GM18520 (cell line): ENCODE measurements at regions not wholly inside any gene's neighbourhood (a gene's known extent, or its start where the extent isn't known, plus 50 kb on each side); places are given as distances from the start of the nearest gene placed in this dataset.

Experiments used
- ATAC-seq: cut with Tn5 transposase; IDR thresholded peaks from one replicate; pipeline ENCODE4 v1.9.1; 2021; ENCODE audit not compliant: unreplicated experiment

- ATAC-seq: no peak
Observed at GRCh38 chr7:132672200-132672990, 96.1 kb upstream of the PLXNA4 start.

- ATAC-seq: no peak
Observed at GRCh38 chr7:132666774-132667172, 90.5 kb upstream of the PLXNA4 start.

DNA sequence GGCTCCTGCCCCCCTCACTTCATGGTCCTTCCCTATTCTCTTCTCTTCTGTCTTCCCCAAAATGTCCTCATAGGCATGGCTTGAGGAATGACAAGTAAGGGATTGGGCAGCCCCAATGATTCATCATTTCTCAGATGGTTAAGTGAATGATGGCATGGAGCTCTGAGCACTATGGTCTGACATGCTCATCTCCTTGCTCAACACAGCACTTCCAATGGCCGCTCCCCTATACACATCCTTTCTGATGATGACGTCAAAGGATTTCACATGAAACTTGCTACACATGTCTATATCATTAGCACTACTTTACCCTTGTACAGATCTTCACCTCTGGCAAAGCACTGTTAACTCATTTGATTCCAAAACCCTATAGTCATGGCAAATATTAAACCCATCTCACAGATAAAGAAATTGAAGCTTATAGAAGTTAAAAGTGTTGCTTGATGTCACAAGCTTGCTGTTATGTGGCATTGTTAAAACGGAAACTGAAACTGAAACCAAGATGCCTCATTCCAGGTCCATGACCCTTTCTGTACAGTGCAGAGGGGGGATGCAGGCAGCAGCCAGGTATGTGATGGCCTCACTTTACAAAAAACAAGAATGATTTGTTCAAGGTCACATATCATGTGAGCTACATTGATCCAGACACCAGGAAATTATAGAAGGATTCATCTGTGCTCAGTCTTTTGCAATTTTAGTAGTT lies 90.0 kb upstream of the PLXNA4 start:
- ATAC-seq: no peak

- ATAC-seq: no peak
Observed at GRCh38 chr7:132656846-132657776, 80.8 kb upstream of the PLXNA4 start.

GRCh38 chr7:132656341-132656740 lies 80.1 kb upstream of the PLXNA4 start:
- ATAC-seq: no peak

DNA sequence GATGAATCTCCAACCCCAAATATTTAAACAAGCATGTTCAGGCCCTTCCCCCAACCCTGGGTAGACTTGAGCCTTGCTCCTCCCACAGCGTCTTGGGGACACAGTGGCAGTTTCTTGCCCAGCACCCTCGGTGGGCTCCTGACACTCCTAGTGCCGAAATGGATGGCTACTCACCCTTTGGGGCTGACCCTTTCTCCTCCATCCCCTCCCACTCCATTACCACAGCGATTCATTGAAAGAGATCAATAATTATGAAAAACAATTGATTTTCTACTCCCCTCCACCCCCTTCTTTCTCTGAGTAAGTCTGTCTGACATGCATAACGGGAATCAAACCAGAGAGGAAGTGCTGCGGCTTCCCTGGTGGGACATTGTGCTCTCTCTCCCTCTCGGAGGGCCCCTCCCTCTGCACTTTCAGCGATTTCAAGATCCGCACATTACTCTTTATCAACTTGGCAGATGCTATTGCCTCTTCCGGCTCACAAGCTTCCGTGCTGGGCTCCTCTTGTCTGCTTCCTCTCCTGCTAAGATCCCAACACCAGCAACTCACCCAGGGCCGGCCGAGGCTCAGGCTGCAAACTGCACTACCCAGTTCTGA lies 79.0 kb upstream of the PLXNA4 start:
- no peak for ATAC-seq

DNA sequence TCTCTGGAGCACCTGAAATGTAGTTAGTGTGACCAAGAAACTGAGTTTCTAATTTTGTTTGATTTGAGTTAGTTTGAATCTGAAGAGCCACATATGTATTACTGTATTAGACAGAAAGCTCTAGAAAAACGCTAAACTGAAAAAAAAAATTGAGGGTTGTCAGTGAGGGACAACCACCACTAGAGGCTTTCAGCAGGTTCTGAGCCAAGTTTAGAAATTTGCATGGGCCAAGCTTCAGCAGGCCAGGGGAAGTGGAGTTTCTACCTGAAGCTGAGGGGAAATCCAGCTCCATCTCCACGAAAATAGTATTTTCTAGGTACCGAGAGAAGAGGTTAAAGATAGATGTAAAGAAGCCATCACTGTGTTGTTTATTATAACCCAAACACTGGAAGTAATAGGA lies 77.9 kb upstream of the PLXNA4 start:
- peak; percentile 44 for ATAC-seq

GRCh38 chr7:132653366-132653930 lies 77.2 kb upstream of the PLXNA4 start:
- no peak for ATAC-seq

GRCh38 chr7:132652507-132652906 lies 76.2 kb upstream of the PLXNA4 start:
- ATAC-seq: no peak

- no peak for ATAC-seq
Observed at GRCh38 chr7:132650498-132650897, 74.2 kb upstream of the PLXNA4 start.

DNA sequence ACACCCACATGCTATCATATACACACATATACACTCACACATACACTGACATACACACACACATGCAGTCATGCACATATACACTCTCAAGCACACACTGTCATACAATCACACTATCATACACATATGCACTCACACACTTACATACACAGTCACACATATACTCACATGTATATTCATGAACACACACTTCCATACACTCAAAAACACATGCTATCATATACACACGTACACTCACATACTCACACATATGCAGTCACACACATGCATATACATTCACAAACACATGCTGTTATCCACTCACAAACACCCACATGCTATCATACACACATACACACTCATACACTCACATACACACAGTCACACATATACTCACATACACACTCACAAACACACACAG lies 71.0 kb upstream of the PLXNA4 start:
- no peak for ATAC-seq

DNA sequence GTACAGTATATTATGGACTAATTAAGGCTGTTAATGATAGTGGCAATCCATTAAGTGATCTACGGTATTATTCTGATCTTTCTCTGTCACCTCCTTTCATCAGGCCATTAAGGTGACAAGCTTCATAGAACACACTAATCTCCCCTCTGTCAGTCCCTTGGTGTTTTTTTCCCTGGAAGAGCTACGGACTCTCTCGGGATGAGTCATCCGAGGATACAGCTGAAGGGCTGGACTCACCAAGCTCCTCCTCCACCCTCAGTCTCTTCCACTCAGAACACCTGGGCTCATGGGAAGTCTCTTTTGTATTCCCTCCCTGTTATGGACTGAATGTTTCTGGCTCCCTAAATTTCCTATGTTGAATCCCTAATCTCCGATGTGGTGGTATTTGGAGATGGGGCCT lies 69.8 kb upstream of the PLXNA4 start:
- ATAC-seq: no peak

DNA sequence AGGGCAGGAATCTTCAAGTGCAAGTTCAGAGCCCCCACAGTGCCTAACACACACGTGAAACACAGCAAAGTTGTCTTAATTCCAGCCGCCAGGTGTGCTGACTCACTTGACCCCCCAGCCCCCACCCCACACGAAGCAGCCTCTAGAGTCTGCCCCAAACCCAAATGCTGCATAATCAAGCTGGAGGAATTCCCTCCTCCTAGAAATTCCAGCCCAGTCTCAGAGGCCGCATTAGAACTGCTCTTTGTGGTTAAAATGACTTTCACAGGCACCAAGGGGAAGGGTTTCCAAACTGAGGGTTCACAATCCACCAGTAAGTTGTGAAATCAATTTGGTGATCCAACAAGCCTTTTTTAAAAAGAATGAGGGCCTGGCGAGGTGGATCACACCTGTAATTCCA lies 67.0 kb upstream of the PLXNA4 start:
- ATAC-seq: no peak

DNA sequence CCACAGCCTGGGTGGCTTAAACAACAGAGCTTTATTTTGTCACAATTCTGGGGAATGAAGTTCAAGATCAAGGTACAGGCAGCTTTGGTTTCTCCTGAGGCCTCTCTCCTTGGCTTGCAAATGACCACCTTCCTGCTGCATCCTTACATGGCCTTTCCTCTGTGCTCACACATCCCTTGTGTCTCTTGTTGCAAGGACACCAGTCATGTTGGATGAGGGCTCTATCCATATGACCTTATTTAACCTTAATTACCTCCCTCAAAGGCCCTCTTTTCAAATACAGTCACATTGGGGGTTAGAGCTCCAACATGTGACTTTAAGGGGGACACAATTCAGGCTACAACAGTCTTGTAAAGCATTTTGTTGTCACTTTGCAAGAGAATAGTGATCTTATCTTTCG lies 65.0 kb upstream of the PLXNA4 start:
- no peak for ATAC-seq

DNA sequence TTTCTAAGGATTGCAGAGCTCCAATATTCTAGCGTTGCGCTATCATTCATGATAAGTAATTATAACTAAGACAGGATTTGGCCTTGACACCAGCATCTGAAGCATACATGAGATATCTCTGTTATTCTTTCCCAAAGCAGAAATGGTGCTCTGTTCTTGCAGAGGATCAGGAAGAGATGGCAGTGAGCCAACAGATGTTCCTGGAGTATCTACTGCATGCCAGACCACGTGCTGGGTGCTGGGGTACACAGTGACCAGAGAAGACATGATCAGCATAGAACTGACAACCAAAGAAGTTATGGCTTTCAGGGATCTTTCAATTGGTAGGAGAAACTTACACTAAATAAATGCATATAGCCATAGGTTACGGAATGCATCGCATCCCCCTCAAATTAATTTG lies 63.7 kb upstream of the PLXNA4 start:
- no peak for ATAC-seq

- no peak for ATAC-seq
Observed at GRCh38 chr7:132638000-132638399, 61.7 kb upstream of the PLXNA4 start.

- ATAC-seq: no peak
Observed at GRCh38 chr7:132636581-132636980, 60.3 kb upstream of the PLXNA4 start.

GRCh38 chr7:132635127-132635526 lies 58.9 kb upstream of the PLXNA4 start:
- ATAC-seq: no peak

- no peak for ATAC-seq
Observed at GRCh38 chr7:132630834-132631233, 54.6 kb upstream of the PLXNA4 start.
